IgD-negative memory B cell (primary cell): ENCODE measurements at regions not wholly inside any gene's neighbourhood (a gene's known extent, or its start where the extent isn't known, plus 50 kb on each side); places are given as distances from the start of the nearest gene placed in this dataset.

Experiments
- H3K27ac Mint-ChIP-seq, 3 donors: one replicate each; pipeline ENCODE4 v1.8.0; 2020 to 2022; ENCODE audit warnings: mild to moderate bottlenecking in 3 of 3, mixed read lengths in 3 of 3, moderate library complexity in 1 of 3
- H3K27me3 Mint-ChIP-seq: one replicate; pipeline ENCODE4 v1.8.0; 2021; ENCODE audit warnings: mixed read lengths
- H3K36me3 Mint-ChIP-seq: one replicate; pipeline ENCODE4 v1.8.0; 2020; ENCODE audit warnings: mild to moderate bottlenecking, mixed read lengths
- H3K4me1 Mint-ChIP-seq, 3 donors: one replicate each; pipeline ENCODE4 v1.8.0; 2020 to 2022; ENCODE audit warnings: mixed read lengths in 3 of 3, mild to moderate bottlenecking in 1 of 3
- H3K4me3 Mint-ChIP-seq, 4 donors: one replicate each; pipeline ENCODE4 v1.8.0; 2020 to 2022; ENCODE audit warnings: mild to moderate bottlenecking in 4 of 4, mixed read lengths in 4 of 4, moderate library complexity in 3 of 4
- H3K9me3 Mint-ChIP-seq, 3 donors: one replicate each; pipeline ENCODE4 v1.8.0; 2020 to 2021; ENCODE audit warnings: mixed read lengths in 3 of 3, mild to moderate bottlenecking in 1 of 3

GRCh38 chr7:93006480-93007095, 111.2 kb downstream of the SAMD9 start:
- no peaks in the 10 kb centered on the region for H3K4me1 Mint-ChIP-seq

GRCh38 chr7:93004906-93005305, 112.9 kb downstream of the SAMD9 start:
- peaks cover 5% of the 10 kb centered on the region for H3K27me3 Mint-ChIP-seq
- H3K36me3 Mint-ChIP-seq, result no peaks in the 10 kb centered on the region
- no peaks in the 10 kb centered on the region for H3K4me1 Mint-ChIP-seq
- no peaks in the 10 kb centered on the region for H3K9me3 Mint-ChIP-seq
- no peak overlapping the region for H3K27ac Mint-ChIP-seq
- no peak overlapping the region for H3K4me3 Mint-ChIP-seq

More at GRCh38 chr7:93006480-93007095, 111.2 kb downstream of the SAMD9 start:
- Mint-ChIP-seq H3K9me3 (no peaks in the 10 kb centered on the region), H3K4me3 (no peak overlapping the region), H3K27ac (no peak overlapping the region), H3K27me3 (peaks cover 5% of the 10 kb centered on the region), H3K36me3 (no peaks in the 10 kb centered on the region)

GRCh38 chr7:92997719-92998118, 120.1 kb downstream of the SAMD9 start:
- H3K27me3 Mint-ChIP-seq, result peaks cover 5% of the 10 kb centered on the region
- no peak overlapping the region for H3K4me3 Mint-ChIP-seq
- H3K27ac Mint-ChIP-seq, result no peak overlapping the region
- H3K36me3 Mint-ChIP-seq, result no peaks in the 10 kb centered on the region
- H3K9me3 Mint-ChIP-seq, result no peaks in the 10 kb centered on the region
- H3K4me1 Mint-ChIP-seq, result no peaks in the 10 kb centered on the region

GRCh38 chr7:92997152-92997551, 120.6 kb downstream of the SAMD9 start:
- Mint-ChIP-seq H3K36me3 (no peaks in the 10 kb centered on the region), H3K27me3 (peaks cover 6% of the 10 kb centered on the region), H3K9me3 (no peaks in the 10 kb centered on the region), H3K4me1 (no peaks in the 10 kb centered on the region), H3K27ac (no peak overlapping the region), H3K4me3 (no peak overlapping the region)

- H3K27me3 Mint-ChIP-seq, result peaks cover 8% of the 10 kb centered on the region
- no peaks in the 10 kb centered on the region for H3K36me3 Mint-ChIP-seq
- H3K4me1 Mint-ChIP-seq, result no peaks in the 10 kb centered on the region
- H3K9me3 Mint-ChIP-seq, result no peaks in the 10 kb centered on the region
- H3K4me3 Mint-ChIP-seq, result no peak overlapping the region
- H3K27ac Mint-ChIP-seq, result no peak overlapping the region
Measured at GRCh38 chr7:92994901-92995300, 122.9 kb downstream of the SAMD9 start.

- no peaks in the 10 kb centered on the region for H3K9me3 Mint-ChIP-seq
- peaks cover 3% of the 10 kb centered on the region for H3K27me3 Mint-ChIP-seq
- H3K27ac Mint-ChIP-seq, result no peak overlapping the region
Measured at GRCh38 chr7:92992932-92993331, 124.8 kb downstream of the SAMD9 start.

GRCh38 chr7:92992483-92992882, 125.3 kb downstream of the SAMD9 start:
- Mint-ChIP-seq H3K27ac (no peak overlapping the region), H3K9me3 (no peaks in the 10 kb centered on the region), H3K4me3 (no peak overlapping the region), H3K4me1 (no peaks in the 10 kb centered on the region), H3K36me3 (no peaks in the 10 kb centered on the region), H3K27me3 (peaks cover 3% of the 10 kb centered on the region)

More at GRCh38 chr7:92992932-92993331, 124.8 kb downstream of the SAMD9 start:
- no peaks in the 10 kb centered on the region for H3K36me3 Mint-ChIP-seq
- no peaks in the 10 kb centered on the region for H3K4me1 Mint-ChIP-seq
- no peak overlapping the region for H3K4me3 Mint-ChIP-seq

GRCh38 chr7:92991190-92991589, 126.6 kb downstream of the SAMD9 start:
- Mint-ChIP-seq H3K9me3 (no peaks in the 10 kb centered on the region), H3K4me3 (no peak overlapping the region), H3K27ac (no peak overlapping the region), H3K27me3 (peaks cover 3% of the 10 kb centered on the region), H3K36me3 (no peaks in the 10 kb centered on the region), H3K4me1 (no peaks in the 10 kb centered on the region)

GRCh38 chr7:92988941-92989545, 128.7 kb downstream of the SAMD9 start:
- H3K27me3 Mint-ChIP-seq, result peaks cover 5% of the 10 kb centered on the region
- no peak overlapping the region for H3K27ac Mint-ChIP-seq
- no peaks in the 10 kb centered on the region for H3K36me3 Mint-ChIP-seq
- no peaks in the 10 kb centered on the region for H3K4me1 Mint-ChIP-seq
- H3K9me3 Mint-ChIP-seq, result peaks cover 0 to 2% (median 0%) of the 10 kb centered on the region in 3 donors
- no peak overlapping the region for H3K4me3 Mint-ChIP-seq

GRCh38 chr7:92988051-92988450, 129.7 kb downstream of the SAMD9 start:
- Mint-ChIP-seq H3K36me3 (no peaks in the 10 kb centered on the region), H3K4me1 (no peaks in the 10 kb centered on the region), H3K9me3 (peaks cover 0 to 2% (median 0%) of the 10 kb centered on the region in 3 donors), H3K4me3 (no peak overlapping the region), H3K27ac (no peak overlapping the region), H3K27me3 (peaks cover 5% of the 10 kb centered on the region)

- peaks cover 0 to 2% (median 0%) of the 10 kb centered on the region in 3 donors for H3K9me3 Mint-ChIP-seq
- H3K27ac Mint-ChIP-seq, result no peak overlapping the region
- no peak overlapping the region for H3K4me3 Mint-ChIP-seq
- no peaks in the 10 kb centered on the region for H3K36me3 Mint-ChIP-seq
- H3K4me1 Mint-ChIP-seq, result no peaks in the 10 kb centered on the region
- peaks cover 5% of the 10 kb centered on the region for H3K27me3 Mint-ChIP-seq
Measured at GRCh38 chr7:92987538-92987937, 130.2 kb downstream of the SAMD9 start.

- H3K36me3 Mint-ChIP-seq, result no peaks in the 10 kb centered on the region
- no peaks in the 10 kb centered on the region for H3K4me1 Mint-ChIP-seq
- no peak overlapping the region for H3K4me3 Mint-ChIP-seq
- peaks cover 0 to 2% (median 0%) of the 10 kb centered on the region in 3 donors for H3K9me3 Mint-ChIP-seq
- H3K27ac Mint-ChIP-seq, result no peak overlapping the region
- H3K27me3 Mint-ChIP-seq, result peaks cover 3% of the 10 kb centered on the region
Measured at GRCh38 chr7:92987095-92987494, 130.7 kb downstream of the SAMD9 start.

- H3K4me1 Mint-ChIP-seq, result no peaks in the 10 kb centered on the region
Measured at GRCh38 chr7:92982928-92983327, 134.9 kb downstream of the SAMD9 start.

GRCh38 chr7:92976931-92977330, 140.6 kb upstream of the CDK6 start:
- no peaks in the 10 kb centered on the region for H3K36me3 Mint-ChIP-seq
- H3K27me3 Mint-ChIP-seq, result no peaks in the 10 kb centered on the region
- H3K4me3 Mint-ChIP-seq, result no peak overlapping the region
- no peak overlapping the region for H3K27ac Mint-ChIP-seq
- H3K9me3 Mint-ChIP-seq, result peaks cover 13 to 29% (median 19%) of the 10 kb centered on the region in 3 donors
- H3K4me1 Mint-ChIP-seq, result no peaks in the 10 kb centered on the region

More at GRCh38 chr7:92982928-92983327, 134.9 kb downstream of the SAMD9 start:
- H3K27me3 Mint-ChIP-seq, result peaks cover 2% of the 10 kb centered on the region
- H3K27ac Mint-ChIP-seq, result no peak overlapping the region
- no peaks in the 10 kb centered on the region for H3K36me3 Mint-ChIP-seq
- H3K9me3 Mint-ChIP-seq, result peaks cover 9 to 16% (median 10%) of the 10 kb centered on the region in 3 donors
- H3K4me3 Mint-ChIP-seq, result no peak overlapping the region

- Mint-ChIP-seq H3K27ac (no peak overlapping the region), H3K4me1 (no peaks in the 10 kb centered on the region), H3K27me3 (peaks cover 1% of the 10 kb centered on the region), H3K9me3 (peaks cover 10 to 22% (median 16%) of the 10 kb centered on the region in 3 donors), H3K4me3 (no peak overlapping the region), H3K36me3 (no peaks in the 10 kb centered on the region)
Measured at GRCh38 chr7:92973974-92974373, 137.6 kb upstream of the CDK6 start.

GRCh38 chr7:92973293-92973731, 136.9 kb upstream of the CDK6 start:
- Mint-ChIP-seq H3K36me3 (no peaks in the 10 kb centered on the region), H3K4me1 (no peaks in the 10 kb centered on the region), H3K27me3 (peaks cover 1% of the 10 kb centered on the region), H3K4me3 (no peak overlapping the region), H3K27ac (no peak overlapping the region), H3K9me3 (peaks cover 8 to 15% (median 12%) of the 10 kb centered on the region in 3 donors)
